ENCODE measurements at regions not wholly inside any gene's neighbourhood (a gene's known extent, or its start where the extent isn't known, plus 50 kb on each side); places are given as distances from the start of the nearest gene placed in this dataset.

DNA sequence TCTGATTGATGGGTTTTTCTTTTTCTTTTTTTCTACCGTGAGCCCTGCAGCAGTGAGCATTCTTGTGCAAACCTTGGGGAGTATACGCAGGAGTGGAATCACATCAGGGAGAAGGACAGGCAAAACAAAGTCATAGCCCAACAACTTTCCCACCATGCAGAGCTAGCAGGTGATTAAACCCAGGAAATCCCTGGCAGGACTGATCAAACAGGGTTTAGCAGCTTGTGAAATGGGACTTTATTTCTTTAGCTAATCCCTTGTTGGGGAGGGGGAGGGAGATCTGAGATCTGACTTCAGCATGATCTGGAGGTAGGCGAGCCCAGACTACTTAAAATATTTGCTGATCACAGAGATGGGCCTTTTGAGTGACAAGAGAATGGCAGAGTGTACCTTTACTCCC is 162.0 kb upstream of the GLRA1 start:
- 56 to 73% methylated on average over 3 of the region's 3 CpGs for WGBS, 2 donors
- Histone ChIP-seq H3K9me3 (no peaks in the 10 kb centered on the region), H3K27ac (no peak overlapping the region), H3K4me3 (no peak overlapping the region), H3K27me3 (no peaks in the 10 kb centered on the region), H3K4me1 (no peaks in the 10 kb centered on the region), H3K36me3 (no peaks in the 10 kb centered on the region)
- TF ChIP-seq CTCF (IDR thresholded peaks at IDR 0.05) (no peak), EP300 (IDR thresholded peaks at IDR 0.05) (no peak), POLR2A (IDR thresholded peaks at IDR 0.05) (no peak)
- no peak for DNase-seq (ENCODE audit: low spot score in 2 of 2)

- no peak for TF ChIP-seq POLR2A (IDR thresholded peaks at IDR 0.05)
- no peak for TF ChIP-seq CTCF (IDR thresholded peaks at IDR 0.05)
- no peak overlapping the region for H3K4me3 ChIP-seq
- no peak for DNase-seq (ENCODE audit: low spot score in 2 of 2)
- H3K9me3 ChIP-seq = no peaks in the 10 kb centered on the region
- no peaks in the 10 kb centered on the region for H3K27me3 ChIP-seq
- no peaks in the 10 kb centered on the region for H3K36me3 ChIP-seq
- H3K27ac ChIP-seq = no peak overlapping the region
- 89 to 94% methylated on average over 4 of the region's 4 CpGs for WGBS, 2 donors
- no peaks in the 10 kb centered on the region for H3K4me1 ChIP-seq
These were observed 159.8 kb upstream of the GLRA1 start for GRCh38 chr5:152084476-152084875.

- TF ChIP-seq CTCF (IDR thresholded peaks at IDR 0.05) = no peak
- H3K27ac ChIP-seq = no peak overlapping the region
- H3K4me3 ChIP-seq = no peak overlapping the region
- WGBS, 2 donors = 46 to 48% methylated on average over 4 of the region's 4 CpGs
- H3K27me3 ChIP-seq = no peaks in the 10 kb centered on the region
- no peak for DNase-seq (ENCODE audit: low spot score in 2 of 2)
- H3K4me1 ChIP-seq = no peaks in the 10 kb centered on the region
- H3K36me3 ChIP-seq = no peaks in the 10 kb centered on the region
- no peaks in the 10 kb centered on the region for H3K9me3 ChIP-seq
These were observed 158.6 kb upstream of the GLRA1 start for GRCh38 chr5:152083231-152083630.

- 16 to 25% methylated on average over 2 of the region's 2 CpGs for WGBS, 2 donors
- Histone ChIP-seq H3K9me3 (no peaks in the 10 kb centered on the region), H3K27ac (no peak overlapping the region)
These were observed 147.4 kb upstream of the GLRA1 start for GRCh38 chr5:152072091-152072490.

GRCh38 chr5:152070591-152070990 is 145.9 kb upstream of the GLRA1 start:
- Histone ChIP-seq H3K4me3 (no peak overlapping the region), H3K27ac (no peak overlapping the region), H3K27me3 (no peaks in the 10 kb centered on the region), H3K9me3 (no peaks in the 10 kb centered on the region), H3K4me1 (no peaks in the 10 kb centered on the region), H3K36me3 (no peaks in the 10 kb centered on the region)
- 86 to 88% methylated on average over 2 of the region's 2 CpGs for WGBS, 2 donors
- no peak for TF ChIP-seq POLR2A (IDR thresholded peaks at IDR 0.05)
- no peak for TF ChIP-seq CTCF (IDR thresholded peaks at IDR 0.05)
- no peak for TF ChIP-seq EP300 (IDR thresholded peaks at IDR 0.05)
- DNase-seq (ENCODE audit: low spot score in 2 of 2) = no peak

More at GRCh38 chr5:152072091-152072490, 147.4 kb upstream of the GLRA1 start:
- Histone ChIP-seq H3K36me3 (no peaks in the 10 kb centered on the region), H3K4me3 (no peak overlapping the region), H3K27me3 (no peaks in the 10 kb centered on the region), H3K4me1 (no peaks in the 10 kb centered on the region)
- no peak for DNase-seq (ENCODE audit: low spot score in 2 of 2)
- TF ChIP-seq POLR2A (IDR thresholded peaks at IDR 0.05) = no peak
- TF ChIP-seq EP300 (IDR thresholded peaks at IDR 0.05) = no peak
- no peak for TF ChIP-seq CTCF (IDR thresholded peaks at IDR 0.05)

Data from tibial nerve (tissue), 4 donors.